PC-9 (cell line): ENCODE measurements at regions not wholly inside any gene's neighbourhood (a gene's known extent, or its start where the extent isn't known, plus 50 kb on each side); places are given as distances from the start of the nearest gene placed in this dataset.
A peak's percentile ranks its signal among the peaks of the same experiment; 100 is the strongest.

ENCODE experiments used
- BruUV-seq: library from RNA; stranded (reverse); fragments of 400-500 nt; replicated peaks from 2 replicates; lab custom pipeline; 2021; lab: Mats Ljungman, UMichigan
- CTCF ChIA-PET: fragments of 300-600 bp; sonication (Branson Sonifier 250); formaldehyde crosslinking; loops from one replicate; lab custom pipeline; 2022; ENCODE audit warnings: antibody characterized with exemption; lab: Charles Lee
- POLR2A ChIA-PET: fragments of 300-600 bp; sonication (Branson Sonifier 250); formaldehyde crosslinking; loops from one replicate; lab custom pipeline; 2022; ENCODE audit warnings: antibody characterized with exemption; ENCODE audit not compliant: unreplicated experiment; lab: Charles Lee
- DNase-seq, 2 experiments: peaks; one replicate each; pipeline versions ENCODE4 v3.0.0 to v3.0.0-alpha.2; 2015 to 2022; ENCODE audit warnings: mixed read lengths in 1 of 2
- H2AFZ ChIP-seq: fragments of 200-600 bp; sonication (generic); 2 replicates; pipeline ENCODE4 v1.8.1; 2017; ENCODE audit warnings: antibody characterized with exemption
- H3F3A ChIP-seq: fragments of 200-600 bp; sonication (generic); 2 replicates; pipeline ENCODE4 v1.8.1; 2017; ENCODE audit warnings: antibody characterized with exemption, mild to moderate bottlenecking, low read depth; ENCODE audit not compliant: insufficient read depth
- H3K27ac ChIP-seq: fragments of 200-600 bp; sonication (generic); 2 replicates; pipeline ENCODE4 v1.6.1; 2016; ENCODE audit warnings: mixed run types
- H3K27me3 ChIP-seq: fragments of 200-600 bp; sonication (generic); 2 replicates; pipeline ENCODE4 v1.6.1; 2016; ENCODE audit warnings: low read depth, mixed run types; ENCODE audit not compliant: insufficient read depth
- H3K36me3 ChIP-seq: fragments of 200-600 bp; sonication (generic); 2 replicates; pipeline ENCODE4 v1.6.1; 2016; ENCODE audit warnings: low read depth, mixed run types
- H3K4me1 ChIP-seq: fragments of 200-600 bp; sonication (generic); replicated peaks from 2 replicates; pipeline ENCODE4 v1.6.1; 2016; ENCODE audit warnings: mixed run types; ENCODE audit not compliant: insufficient read depth
- H3K4me2 ChIP-seq: fragments of 200-600 bp; sonication (generic); 2 replicates; pipeline ENCODE4 v1.6.1; 2017; ENCODE audit warnings: mixed run types
- H3K4me3 ChIP-seq: fragments of 200-600 bp; sonication (generic); 2 replicates; pipeline ENCODE4 v1.6.1; 2016; ENCODE audit warnings: mixed run types
- H3K79me2 ChIP-seq: fragments of 200-600 bp; sonication (generic); 2 replicates; pipeline ENCODE4 v1.6.1; 2017; ENCODE audit warnings: low read depth, mixed run types
- H3K9me2 ChIP-seq: fragments of 200-600 bp; sonication (generic); 2 replicates; pipeline ENCODE4 v1.8.1; 2017; ENCODE audit warnings: mild to moderate bottlenecking; ENCODE audit not compliant: insufficient read depth
- H3K9me3 ChIP-seq: fragments of 200-600 bp; sonication (generic); 2 replicates; pipeline ENCODE4 v1.8.1; 2016; ENCODE audit warnings: low read depth; ENCODE audit not compliant: insufficient read depth
- H4K20me1 ChIP-seq: fragments of 200-600 bp; sonication (generic); 2 replicates; pipeline ENCODE4 v1.8.1; 2017; ENCODE audit not compliant: insufficient read depth
- EZH2 ChIP-seq: fragments of 200-600 bp; sonication (generic); IDR thresholded peaks from 2 replicates; pipeline ENCODE4 v1.8.0; 2017; ENCODE audit warnings: antibody characterized with exemption, low read depth
- intact Hi-C: fragments of 100-400 bp; cut with micrococcal nuclease; formaldehyde crosslinking; loops from one replicate; pipeline ENCODE4 v1.10.0; 2022; ENCODE audit not compliant: unreplicated experiment
- TF ChIP-seq, protein P1 (sequence below): fragments of 200-600 bp; sonication (generic); conservative IDR thresholded peaks from 2 replicates; pipeline ENCODE4 v1.6.1; 2017; ENCODE audit warnings: mixed run types, antibody characterized with exemption, mild to moderate bottlenecking, moderate library complexity

GRCh38 chr20:19045371-19045770, 167.1 kb upstream of the SLC24A3 start:
- Histone ChIP-seq H3K27me3 (no peaks in the 10 kb centered on the region), H3K9me2 (no peaks in the 10 kb centered on the region; the same call in 1 of the 2 replicates), H3K4me3 (no peak overlapping the region), H3K36me3 (no peaks in the 10 kb centered on the region), H2AFZ (no peak overlapping the region), H3K27ac (no peak overlapping the region), H4K20me1 (no peaks in the 10 kb centered on the region), H3K4me2 (no peak overlapping the region), H3K79me2 (no peaks in the 10 kb centered on the region), H3K4me1 (peaks cover 25% of the 10 kb centered on the region), H3K9me3 (no peaks in the 10 kb centered on the region; the same call in 1 of the 2 replicates), H3F3A (no peaks in the 10 kb centered on the region)
- POLR2A ChIA-PET, result no interaction called here
- intact Hi-C loops, result no loop called here
- CTCF ChIA-PET, result no interaction called here
- BruUV-seq, result no TSS peak
- DNase-seq, result no peak
- TF ChIP-seq, protein P1, sequence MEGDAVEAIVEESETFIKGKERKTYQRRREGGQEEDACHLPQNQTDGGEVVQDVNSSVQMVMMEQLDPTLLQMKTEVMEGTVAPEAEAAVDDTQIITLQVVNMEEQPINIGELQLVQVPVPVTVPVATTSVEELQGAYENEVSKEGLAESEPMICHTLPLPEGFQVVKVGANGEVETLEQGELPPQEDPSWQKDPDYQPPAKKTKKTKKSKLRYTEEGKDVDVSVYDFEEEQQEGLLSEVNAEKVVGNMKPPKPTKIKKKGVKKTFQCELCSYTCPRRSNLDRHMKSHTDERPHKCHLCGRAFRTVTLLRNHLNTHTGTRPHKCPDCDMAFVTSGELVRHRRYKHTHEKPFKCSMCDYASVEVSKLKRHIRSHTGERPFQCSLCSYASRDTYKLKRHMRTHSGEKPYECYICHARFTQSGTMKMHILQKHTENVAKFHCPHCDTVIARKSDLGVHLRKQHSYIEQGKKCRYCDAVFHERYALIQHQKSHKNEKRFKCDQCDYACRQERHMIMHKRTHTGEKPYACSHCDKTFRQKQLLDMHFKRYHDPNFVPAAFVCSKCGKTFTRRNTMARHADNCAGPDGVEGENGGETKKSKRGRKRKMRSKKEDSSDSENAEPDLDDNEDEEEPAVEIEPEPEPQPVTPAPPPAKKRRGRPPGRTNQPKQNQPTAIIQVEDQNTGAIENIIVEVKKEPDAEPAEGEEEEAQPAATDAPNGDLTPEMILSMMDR, result no peak
- TF ChIP-seq EZH2, result no peak

GRCh38 chr20:19047040-19047950, 165.1 kb upstream of the SLC24A3 start:
- Histone ChIP-seq H3K4me2 (peak overlapping the region; percentile 70), H3K9me3 (no peaks in the 10 kb centered on the region; the same call in 1 of the 2 replicates), H3F3A (no peaks in the 10 kb centered on the region), H3K27ac (peak overlapping the region; percentile 71), H3K9me2 (no peaks in the 10 kb centered on the region; the same call in 1 of the 2 replicates), H4K20me1 (no peaks in the 10 kb centered on the region), H3K4me3 (peak overlapping the region; percentile 42), H3K4me1 (peaks cover 25% of the 10 kb centered on the region), H3K27me3 (no peaks in the 10 kb centered on the region), H3K79me2 (no peaks in the 10 kb centered on the region), H2AFZ (peak overlapping the region; percentile 74), H3K36me3 (no peaks in the 10 kb centered on the region)
- no TSS peak for BruUV-seq
- peak; percentile 36 to 92 for DNase-seq
- ChIA-PET CTCF (no interaction called here), POLR2A (no interaction called here)
- intact Hi-C loops, result no loop called here
- TF ChIP-seq, protein P1, result no peak
- no peak for TF ChIP-seq EZH2

DNA sequence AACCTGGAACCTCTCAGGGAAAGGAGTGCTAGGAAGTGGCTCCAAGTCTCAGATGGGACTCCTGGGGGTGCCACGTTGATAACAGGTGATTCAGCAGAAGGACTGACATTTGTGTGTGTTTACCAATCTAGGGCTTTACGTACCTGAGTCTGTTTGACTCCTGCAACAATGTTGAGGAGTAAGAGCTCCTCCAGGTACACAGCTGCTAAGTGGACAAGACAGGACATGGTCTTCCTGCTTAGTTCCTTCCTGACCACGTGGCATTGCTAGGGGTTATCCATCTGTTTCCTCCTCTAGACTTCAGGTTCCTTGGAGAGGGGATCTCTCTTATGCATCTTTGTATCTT, 164.5 kb upstream of the SLC24A3 start:
- Histone ChIP-seq H3K36me3 (no peaks in the 10 kb centered on the region), H3K4me1 (peaks cover 25% of the 10 kb centered on the region), H3K27ac (peak overlapping the region; percentile 71), H3K4me2 (peak overlapping the region; percentile 70), H3K9me2 (no peaks in the 10 kb centered on the region; the same call in 1 of the 2 replicates), H2AFZ (peak overlapping the region; percentile 74), H3K9me3 (no peaks in the 10 kb centered on the region; the same call in 1 of the 2 replicates), H3K4me3 (peak overlapping the region; percentile 42), H3K27me3 (no peaks in the 10 kb centered on the region), H4K20me1 (no peaks in the 10 kb centered on the region), H3F3A (no peaks in the 10 kb centered on the region), H3K79me2 (no peaks in the 10 kb centered on the region)
- ChIA-PET POLR2A (no interaction called here), CTCF (no interaction called here)
- DNase-seq, result no peak
- BruUV-seq, result no TSS peak
- no peak for TF ChIP-seq EZH2
- TF ChIP-seq, protein P1, result no peak
- intact Hi-C loops, result no loop called here
